MG63 (cell line): ENCODE measurements at regions not wholly inside any gene's neighbourhood (a gene's known extent, or its start where the extent isn't known, plus 50 kb on each side); places are given as distances from the start of the nearest gene placed in this dataset.

Source experiments
- DNase-seq: peaks from one replicate; pipeline ENCODE4 v3.0.0-alpha.2; 2020
- H3K27me3 ChIP-seq: fragments of 250-450 bp; sonication (Bioruptor Pico); 2 replicates; pipeline ENCODE4 v1.5.1; 2020; ENCODE audit warnings: mild to moderate bottlenecking, moderate library complexity
- H3K36me3 ChIP-seq: fragments of 250-450 bp; sonication (Bioruptor Pico); 2 replicates; pipeline ENCODE4 v1.5.1; 2020; ENCODE audit warnings: mild to moderate bottlenecking, moderate library complexity
- H3K4me3 ChIP-seq: fragments of 250-450 bp; sonication (Bioruptor Pico); 2 replicates; pipeline ENCODE4 v1.5.1; 2020; ENCODE audit warnings: mild to moderate bottlenecking, moderate library complexity
- H3K9me3 ChIP-seq: fragments of 250-450 bp; sonication (Bioruptor Pico); 2 replicates; pipeline ENCODE4 v1.5.1; 2020; ENCODE audit warnings: mild to moderate bottlenecking, moderate library complexity

DNA sequence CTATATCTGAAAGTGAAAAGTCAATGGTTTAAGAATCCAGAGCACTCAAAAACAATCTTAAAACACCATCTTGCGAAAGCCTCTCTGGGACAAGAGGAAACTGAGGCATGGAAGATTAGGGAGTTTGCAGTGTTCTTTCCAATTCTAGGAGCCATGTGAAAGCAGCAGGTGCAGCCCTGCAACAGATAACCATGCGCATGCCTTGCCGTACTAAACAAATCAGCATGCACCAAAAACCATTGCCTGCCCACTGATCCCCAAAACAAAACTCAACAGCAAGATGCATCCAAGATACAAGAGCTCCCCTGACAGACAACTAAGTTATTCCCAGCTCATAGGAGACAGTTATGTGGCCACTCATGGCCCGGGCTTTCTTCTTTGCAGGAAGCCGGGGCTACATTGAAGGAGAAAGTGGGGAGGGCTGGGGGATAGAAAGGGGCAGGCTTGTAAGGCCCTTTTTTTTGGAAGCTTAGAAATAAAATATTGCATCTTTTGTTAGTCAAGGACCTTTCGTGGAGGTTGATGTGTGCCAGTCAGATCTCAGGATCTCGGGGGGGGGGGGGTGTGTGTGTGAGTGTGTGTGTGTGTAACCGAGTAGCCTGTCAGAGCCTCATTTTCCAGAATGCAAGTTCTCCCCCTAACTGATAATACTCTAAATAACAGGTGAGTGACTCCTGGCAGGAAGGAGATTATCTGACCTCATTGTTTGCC is 178.4 kb downstream of the MBOAT1 start:
- H3K4me3 ChIP-seq = no peak overlapping the region
- DNase-seq = no peak
- no peaks in the 10 kb centered on the region for H3K27me3 ChIP-seq
- H3K36me3 ChIP-seq = no peaks in the 10 kb centered on the region
- H3K9me3 ChIP-seq = no peaks in the 10 kb centered on the region

DNA sequence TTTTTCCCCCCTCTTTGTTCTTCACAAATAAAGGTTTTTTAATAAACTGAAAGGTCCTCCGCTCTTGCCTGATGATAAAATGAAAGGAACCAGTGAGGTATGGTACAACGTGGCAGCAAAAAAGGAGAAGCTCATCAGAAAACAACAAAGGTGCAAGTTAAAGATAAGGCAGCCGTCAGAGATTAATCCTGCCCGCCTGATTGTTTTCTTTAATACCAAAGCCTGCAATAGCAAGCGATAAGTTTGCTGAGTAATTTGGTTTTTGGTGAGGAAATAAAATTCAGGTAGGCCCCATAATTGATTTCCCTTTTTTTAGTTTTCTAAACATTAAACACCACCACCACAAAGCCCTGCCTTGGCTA is 177.9 kb downstream of the MBOAT1 start:
- no peaks in the 10 kb centered on the region for H3K36me3 ChIP-seq
- no peaks in the 10 kb centered on the region for H3K27me3 ChIP-seq
- H3K9me3 ChIP-seq = no peaks in the 10 kb centered on the region
- DNase-seq = no peak
- no peak overlapping the region for H3K4me3 ChIP-seq

DNA sequence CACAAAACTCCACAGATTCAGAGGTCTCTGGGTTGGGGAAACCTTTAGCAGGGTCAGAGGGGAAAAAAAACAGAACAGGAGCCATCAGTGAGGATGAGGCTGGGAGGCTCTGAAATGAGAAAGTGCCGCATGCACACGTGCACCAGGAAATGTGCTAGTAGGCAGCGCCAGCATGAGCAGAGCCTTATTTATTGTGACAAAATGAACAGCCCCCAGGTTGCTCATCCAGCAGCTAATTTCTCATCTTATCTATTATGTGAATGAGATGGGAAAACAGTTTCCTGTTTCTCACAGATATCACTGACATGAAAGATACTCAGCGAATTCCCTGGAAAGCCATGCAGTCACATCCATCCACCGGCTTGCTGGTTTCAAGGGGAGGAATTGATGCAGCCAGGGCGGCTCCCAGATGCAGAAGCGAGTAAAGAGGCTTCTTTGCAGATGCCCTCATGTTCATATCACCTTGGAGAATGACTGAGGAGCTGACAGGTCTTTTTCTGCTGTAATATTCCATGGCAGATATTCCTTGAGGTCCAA is 176.1 kb downstream of the MBOAT1 start:
- Histone ChIP-seq H3K27me3 (no peaks in the 10 kb centered on the region), H3K9me3 (no peaks in the 10 kb centered on the region), H3K36me3 (no peaks in the 10 kb centered on the region), H3K4me3 (no peak overlapping the region)
- no peak for DNase-seq

DNA sequence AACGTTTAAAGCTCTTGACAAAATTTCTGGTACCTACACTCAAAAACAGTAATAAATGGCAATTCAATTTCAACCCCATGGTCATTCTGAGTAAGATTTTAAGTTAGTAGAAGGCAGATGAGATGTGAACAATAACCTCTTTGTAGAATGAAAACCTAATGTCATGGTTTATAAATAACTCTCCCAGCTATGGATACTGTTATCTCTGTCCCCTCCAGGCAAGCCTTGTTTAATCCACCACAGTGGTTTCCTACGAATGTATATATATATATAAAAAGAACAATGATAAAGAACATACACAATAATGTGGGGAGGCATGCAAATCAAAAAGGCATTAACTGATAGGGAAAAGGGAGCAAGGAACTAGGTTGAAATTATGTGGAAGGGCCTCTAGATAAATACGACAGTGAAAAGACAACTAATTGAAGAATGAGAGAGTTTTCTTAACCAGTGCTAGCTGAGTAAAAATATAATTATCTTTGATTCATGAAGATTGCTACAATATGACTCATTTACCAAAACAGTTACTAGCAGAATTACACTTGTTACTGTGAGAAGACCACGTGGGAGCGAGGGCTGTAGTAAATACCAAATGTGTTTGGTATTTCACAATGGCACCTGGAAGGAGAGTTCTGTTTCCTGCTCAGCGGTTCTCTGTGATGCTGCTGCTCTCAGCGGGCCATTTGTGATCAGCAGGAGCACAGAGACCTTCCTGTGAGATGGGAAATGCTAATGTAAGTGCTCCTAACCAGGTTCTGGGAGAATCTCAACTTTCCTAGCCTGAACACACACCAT is 173.7 kb downstream of the MBOAT1 start:
- H3K27me3 ChIP-seq = no peaks in the 10 kb centered on the region
- no peak overlapping the region for H3K4me3 ChIP-seq
- H3K9me3 ChIP-seq = no peaks in the 10 kb centered on the region
- DNase-seq = peak; percentile 18
- H3K36me3 ChIP-seq = no peaks in the 10 kb centered on the region

DNA sequence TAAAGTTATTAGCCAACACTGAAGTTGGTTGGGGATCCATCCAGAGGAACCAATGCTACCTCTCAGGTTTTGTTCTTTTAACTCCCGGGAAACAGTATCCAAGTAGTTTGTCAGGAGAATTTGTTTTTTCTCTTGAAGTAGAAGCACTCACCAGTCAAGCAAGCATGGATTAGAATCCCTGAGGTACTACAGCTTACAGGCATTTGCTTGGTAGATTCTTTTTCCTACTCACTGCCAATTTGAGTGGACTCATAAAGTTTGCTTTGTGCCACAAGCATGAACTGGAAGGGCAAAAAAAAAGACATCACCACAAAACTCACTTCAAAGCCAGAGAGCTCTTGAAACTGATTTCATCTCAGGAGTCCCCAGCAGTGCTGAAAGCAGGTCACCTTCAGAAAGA is 167.4 kb downstream of the MBOAT1 start:
- Histone ChIP-seq H3K9me3 (no peaks in the 10 kb centered on the region), H3K36me3 (no peaks in the 10 kb centered on the region), H3K27me3 (no peaks in the 10 kb centered on the region), H3K4me3 (no peak overlapping the region)
- DNase-seq = no peak
